Peyer's patch (tissue), 4 donors: ENCODE measurements at regions not wholly inside any gene's neighbourhood (a gene's known extent, or its start where the extent isn't known, plus 50 kb on each side); places are given as distances from the start of the nearest gene placed in this dataset.

Source experiments
- CTCF ChIP-seq, 6 experiments: fragments of 450-650 bp in 4 of 6; fragments of 200-600 bp in 2 of 6; sonication (generic) in 1 of 6; IDR thresholded peaks; one replicate each; pipeline ENCODE4 v1.5.1; 2017 to 2019; ENCODE audit warnings: antibody characterized with exemption in 6 of 6, mild to moderate bottlenecking in 3 of 6, moderate library complexity in 1 of 6
- POLR2A ChIP-seq, 2 donors: fragments of 450-650 bp; IDR thresholded peaks; one replicate each; pipeline ENCODE4 v1.5.1; 2017; ENCODE audit warnings: antibody characterized with exemption in 2 of 2, mild to moderate bottlenecking in 2 of 2, moderate library complexity in 2 of 2

GRCh38 chr16:35214840-35215239 is 1755.4 kb downstream of the TP53TG3F start:
- TF ChIP-seq CTCF (IDR thresholded peaks at IDR 0.05) (no peak), POLR2A (IDR thresholded peaks at IDR 0.05) (no peak)
